A673 (cell line): ENCODE measurements at regions not wholly inside any gene's neighbourhood (a gene's known extent, or its start where the extent isn't known, plus 50 kb on each side); places are given as distances from the start of the nearest gene placed in this dataset.
"Not testable (repeated sequence)": the region's sequence is repeated elsewhere in the genome, so short reads cannot be mapped to it uniquely, and the experiment has no call there.

Experiments
- BruUV-seq: library from RNA; stranded (reverse); fragments of 400-500 nt; replicated peaks from 2 replicates; lab custom pipeline; 2021; lab: Mats Ljungman, UMichigan
- CTCF ChIA-PET: fragments of 300-600 bp; sonication (Branson Sonifier 250); formaldehyde crosslinking; loops from one replicate; lab custom pipeline; 2022; ENCODE audit warnings: antibody characterized with exemption; lab: Charles Lee
- POLR2A ChIA-PET: fragments of 300-600 bp; sonication (Branson Sonifier 250); formaldehyde crosslinking; loops from one replicate; lab custom pipeline; 2022; ENCODE audit warnings: antibody characterized with exemption; ENCODE audit not compliant: low non-redundant PET; lab: Charles Lee
- DNase-seq: peaks from one replicate; pipeline ENCODE4 v3.0.0-alpha.2; 2015; ENCODE audit warnings: low spot score
- H3K27ac ChIP-seq: fragments of 200-600 bp; sonication (generic); 2 replicates; pipeline ENCODE4 v1.5.1; 2016; ENCODE audit warnings: mixed run types, low read depth, mild to moderate bottlenecking, mixed read lengths, antibody characterized with exemption, low read length; ENCODE audit not compliant: poor library complexity, severe bottlenecking
- H3K27me3 ChIP-seq: fragments of 200-600 bp; sonication (generic); replicated peaks from 2 replicates; pipeline ENCODE4 v1.6.1; 2017; ENCODE audit warnings: mixed run types, low read depth, mild to moderate bottlenecking, mixed read lengths, antibody characterized with exemption, low read length; ENCODE audit not compliant: insufficient read depth, poor library complexity
- H3K36me3 ChIP-seq: fragments of 200-600 bp; sonication (generic); 2 replicates; pipeline ENCODE4 v1.6.1; 2016; ENCODE audit warnings: mixed run types, mild to moderate bottlenecking, mixed read lengths, antibody characterized with exemption, low read length; ENCODE audit not compliant: insufficient read depth, poor library complexity, severe bottlenecking
- H3K4me1 ChIP-seq: fragments of 200-600 bp; sonication (generic); 2 replicates; pipeline ENCODE4 v1.6.1; 2017; ENCODE audit warnings: mixed run types, mild to moderate bottlenecking, mixed read lengths, antibody characterized with exemption, low read length; ENCODE audit not compliant: insufficient read depth, poor library complexity, severe bottlenecking
- H3K4me3 ChIP-seq: fragments of 200-600 bp; sonication (generic); 2 replicates; pipeline ENCODE4 v1.5.1; 2016; ENCODE audit warnings: low read depth, mixed run types, mild to moderate bottlenecking, mixed read lengths, low read length; ENCODE audit not compliant: poor library complexity, severe bottlenecking
- H3K9me3 ChIP-seq: fragments of 200-600 bp; sonication (generic); 2 replicates; pipeline ENCODE4 v1.6.1; 2016; ENCODE audit warnings: mixed run types, low read depth, mild to moderate bottlenecking, mixed read lengths, antibody characterized with exemption, low read length; ENCODE audit not compliant: poor library complexity, severe bottlenecking
- EZH2 ChIP-seq: fragments of 200-600 bp; sonication (generic); IDR thresholded peaks from 2 replicates; pipeline ENCODE4 v1.6.1; 2017; ENCODE audit warnings: borderline replicate concordance, low read depth, mild to moderate bottlenecking, mixed read lengths, antibody characterized with exemption, low read length; ENCODE audit not compliant: poor library complexity, severe bottlenecking
- intact Hi-C: fragments of 100-400 bp; cut with micrococcal nuclease; formaldehyde crosslinking; loops from one replicate; pipeline ENCODE4 v1.10.0; 2022; ENCODE audit not compliant: unreplicated experiment
- TF ChIP-seq, protein P1 (sequence below): fragments of 300-800, 200-600 bp; sonication (generic); conservative IDR thresholded peaks from 2 replicates; pipeline ENCODE4 v1.5.1; 2017; ENCODE audit warnings: low read depth, mild to moderate bottlenecking, antibody characterized with exemption, low read length, moderate library complexity, mixed read lengths

DNA sequence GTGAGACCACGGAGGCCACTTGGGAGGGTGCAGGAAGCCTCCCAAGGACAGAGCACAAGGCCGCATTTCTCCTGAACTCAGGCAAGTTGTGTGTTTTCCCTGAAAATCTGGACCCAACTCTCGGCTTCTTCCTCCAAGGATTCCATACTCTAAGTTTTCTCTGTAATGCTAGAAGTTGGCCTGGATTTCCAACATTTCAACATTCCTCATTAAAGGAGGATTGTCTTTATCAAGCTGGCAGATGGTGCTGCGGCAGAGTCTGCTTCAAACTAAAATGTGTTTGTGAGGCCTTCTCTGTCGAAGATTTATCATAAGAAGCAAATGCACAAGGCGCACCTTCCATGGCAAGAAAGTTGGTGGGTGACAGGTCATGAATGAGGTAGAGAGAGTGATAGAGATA, 94.4 kb upstream of the SATB2 start:
- no peaks in the 10 kb centered on the region for H3K27me3 ChIP-seq
- no peak overlapping the region for H3K4me3 ChIP-seq
- no TSS peak for BruUV-seq
- intact Hi-C loops = no loop called here
- no peaks in the 10 kb centered on the region for H3K9me3 ChIP-seq
- POLR2A ChIA-PET = no interaction called here
- DNase-seq = no peak
- no peak overlapping the region for H3K27ac ChIP-seq
- no peaks in the 10 kb centered on the region for H3K36me3 ChIP-seq
- no peak for TF ChIP-seq EZH2
- TF ChIP-seq, protein P1, sequence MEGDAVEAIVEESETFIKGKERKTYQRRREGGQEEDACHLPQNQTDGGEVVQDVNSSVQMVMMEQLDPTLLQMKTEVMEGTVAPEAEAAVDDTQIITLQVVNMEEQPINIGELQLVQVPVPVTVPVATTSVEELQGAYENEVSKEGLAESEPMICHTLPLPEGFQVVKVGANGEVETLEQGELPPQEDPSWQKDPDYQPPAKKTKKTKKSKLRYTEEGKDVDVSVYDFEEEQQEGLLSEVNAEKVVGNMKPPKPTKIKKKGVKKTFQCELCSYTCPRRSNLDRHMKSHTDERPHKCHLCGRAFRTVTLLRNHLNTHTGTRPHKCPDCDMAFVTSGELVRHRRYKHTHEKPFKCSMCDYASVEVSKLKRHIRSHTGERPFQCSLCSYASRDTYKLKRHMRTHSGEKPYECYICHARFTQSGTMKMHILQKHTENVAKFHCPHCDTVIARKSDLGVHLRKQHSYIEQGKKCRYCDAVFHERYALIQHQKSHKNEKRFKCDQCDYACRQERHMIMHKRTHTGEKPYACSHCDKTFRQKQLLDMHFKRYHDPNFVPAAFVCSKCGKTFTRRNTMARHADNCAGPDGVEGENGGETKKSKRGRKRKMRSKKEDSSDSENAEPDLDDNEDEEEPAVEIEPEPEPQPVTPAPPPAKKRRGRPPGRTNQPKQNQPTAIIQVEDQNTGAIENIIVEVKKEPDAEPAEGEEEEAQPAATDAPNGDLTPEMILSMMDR = no peak
- CTCF ChIA-PET = no interaction called here
- H3K4me1 ChIP-seq = no peaks in the 10 kb centered on the region

DNA sequence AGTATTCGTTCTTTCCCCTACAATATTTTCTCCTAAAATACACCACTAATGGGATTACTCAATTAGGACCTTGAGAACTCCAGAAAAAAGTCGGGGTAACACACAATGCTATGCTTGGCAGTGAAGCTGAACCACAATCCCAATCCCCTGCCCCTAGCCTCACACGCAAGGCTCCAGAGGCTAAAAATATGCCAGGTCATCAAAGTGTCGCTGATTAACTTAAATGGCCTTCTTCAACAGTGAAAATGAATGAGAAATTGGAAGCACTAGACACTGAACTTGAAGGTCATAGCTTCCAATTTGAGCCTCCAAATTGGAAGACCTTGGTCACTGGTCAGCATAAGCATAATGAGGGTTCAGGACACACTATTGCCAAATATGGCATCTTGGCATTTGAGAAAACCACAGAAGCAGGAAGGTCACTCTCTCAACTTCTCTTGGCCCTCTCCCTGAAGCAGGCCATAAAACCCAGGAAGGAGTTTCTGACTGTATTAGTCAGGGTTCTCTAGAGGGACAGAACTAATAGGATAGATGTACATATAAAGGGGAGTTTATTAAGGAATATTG, 86.0 kb upstream of the SATB2 start:
- Histone ChIP-seq H3K36me3 (no peaks in the 10 kb centered on the region), H3K4me1 (no peaks in the 10 kb centered on the region), H3K9me3 (no peaks in the 10 kb centered on the region), H3K4me3 (no peak overlapping the region), H3K27ac (no peak overlapping the region), H3K27me3 (no peaks in the 10 kb centered on the region)
- CTCF ChIA-PET = no interaction called here
- no peak for TF ChIP-seq EZH2
- TF ChIP-seq, protein P1 = no peak
- DNase-seq = no peak
- POLR2A ChIA-PET = no interaction called here
- intact Hi-C loops = no loop called here
- no TSS peak for BruUV-seq

DNA sequence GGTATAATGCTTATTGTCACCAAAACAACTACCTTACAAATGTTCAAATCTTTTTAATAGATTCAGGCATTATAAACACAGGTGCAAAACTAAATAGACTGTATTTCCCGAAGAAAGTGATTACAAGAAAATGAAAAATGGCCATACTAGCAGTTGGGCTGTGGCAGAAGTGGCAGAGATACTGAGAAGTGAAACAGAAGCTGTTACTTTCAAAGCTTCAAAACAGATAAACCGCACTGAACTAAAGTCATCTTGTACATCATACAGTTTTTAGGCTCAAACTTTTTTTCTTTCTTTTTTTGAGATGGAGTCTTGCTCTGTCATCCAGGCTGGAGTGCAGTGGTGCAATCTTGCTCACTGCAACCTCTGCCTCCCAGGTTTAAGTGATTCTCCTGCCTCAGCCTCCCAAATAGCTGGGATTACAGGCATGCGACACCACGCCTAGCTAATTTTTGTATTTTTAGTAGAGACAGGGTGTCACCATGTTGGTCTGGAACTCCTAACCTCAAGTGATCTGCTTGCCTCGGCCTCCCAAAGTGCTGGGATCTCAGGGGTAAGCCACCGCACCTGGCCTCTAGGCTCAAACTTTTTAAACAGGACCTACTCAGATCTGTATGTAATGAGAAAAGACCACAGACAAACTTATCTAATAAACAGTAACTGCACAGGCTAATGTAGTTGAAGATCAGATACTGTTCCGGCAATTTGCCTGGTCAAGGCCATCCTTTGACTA, 77.9 kb upstream of the SATB2 start:
- DNase-seq = no peak
- H3K27me3 ChIP-seq = no peaks in the 10 kb centered on the region
- no peak for TF ChIP-seq EZH2
- TF ChIP-seq, protein P1 = no peak
- intact Hi-C loops = no loop called here
- no peaks in the 10 kb centered on the region for H3K36me3 ChIP-seq
- no TSS peak for BruUV-seq
- H3K4me1 ChIP-seq = no peaks in the 10 kb centered on the region
- ChIA-PET CTCF (no interaction called here), POLR2A (no interaction called here)
- no peak overlapping the region for H3K27ac ChIP-seq
- no peaks in the 10 kb centered on the region for H3K9me3 ChIP-seq
- H3K4me3 ChIP-seq = no peak overlapping the region

DNA sequence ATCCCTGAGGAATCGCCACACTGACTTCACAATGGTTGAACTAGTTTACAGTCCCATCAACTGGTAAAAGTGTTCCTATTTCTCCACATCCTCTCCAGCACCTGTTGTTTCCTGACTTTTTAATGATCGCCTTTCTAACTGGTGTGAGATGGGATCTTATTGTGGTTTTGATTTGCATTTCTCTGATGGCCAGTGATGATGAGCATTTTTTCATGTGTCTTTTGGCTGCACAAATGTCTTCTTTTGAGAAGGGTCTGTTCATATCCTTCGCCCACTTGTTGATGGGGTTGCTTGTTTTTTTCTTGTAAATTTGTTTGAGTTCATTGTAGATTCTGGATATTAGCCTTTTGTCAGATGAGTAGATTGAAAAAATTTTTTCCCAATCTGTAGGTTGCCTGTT, 76.1 kb upstream of the SATB2 start:
- POLR2A ChIA-PET, intact Hi-C loops, H3K27ac ChIP-seq, CTCF ChIA-PET, H3K9me3 ChIP-seq, H3K27me3 ChIP-seq, BruUV-seq, H3K36me3 ChIP-seq, H3K4me3 ChIP-seq, H3K4me1 ChIP-seq, DNase-seq: not testable (repeated sequence)
